Body of pancreas (tissue), 4 donors: ENCODE measurements at regions not wholly inside any gene's neighbourhood (a gene's known extent, or its start where the extent isn't known, plus 50 kb on each side); places are given as distances from the start of the nearest gene placed in this dataset.
A peak's percentile ranks its signal among the peaks of the same experiment; 100 is the strongest.

ENCODE experiments used
- POLR2A ChIP-seq, 3 donors: fragments of 450-650 bp; IDR thresholded peaks; one replicate each; pipeline ENCODE4 v1.6.1; 2016; ENCODE audit warnings: antibody characterized with exemption in 3 of 3, mild to moderate bottlenecking in 2 of 3
- TF ChIP-seq, protein P1 (sequence below), 7 experiments: fragments of 450-650 bp in 4 of 7; fragments of 200-600 bp in 3 of 7; sonication (generic) in 3 of 7; IDR thresholded peaks; one replicate each; pipeline ENCODE4 v1.5.1; 2016 to 2019; ENCODE audit warnings: antibody characterized with exemption in 7 of 7

DNA sequence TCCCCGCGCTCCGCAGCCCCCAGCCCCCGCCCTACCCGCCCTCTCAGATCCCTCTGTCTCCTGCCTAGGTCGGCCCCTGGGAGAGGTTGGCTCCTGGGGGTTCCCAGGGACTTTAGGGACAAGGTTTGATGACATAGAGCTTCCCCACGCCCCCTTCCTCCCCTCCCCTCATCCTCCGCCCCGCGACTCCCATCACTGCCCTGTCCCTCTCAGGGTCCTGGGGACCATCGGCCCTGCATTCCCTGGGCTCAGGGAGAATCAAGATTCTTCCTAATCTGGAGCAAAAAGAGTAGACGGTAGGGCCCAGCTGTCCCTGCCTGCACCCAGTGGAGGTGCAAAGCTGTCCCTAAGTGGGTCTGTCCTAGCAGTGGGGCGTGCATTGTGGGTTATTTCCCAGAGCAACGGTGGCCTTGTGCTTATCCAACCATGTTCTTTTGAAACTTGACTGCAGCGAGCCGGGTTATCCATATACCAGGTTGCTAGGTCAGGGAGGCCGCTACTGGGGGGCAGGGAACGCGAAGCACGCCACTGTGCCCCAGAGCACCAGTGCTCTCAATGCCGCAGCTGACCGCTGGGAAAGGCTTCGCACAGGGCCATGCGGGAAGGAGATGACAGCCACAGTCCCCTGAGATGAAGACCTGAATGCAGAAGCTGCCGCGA lies 124.4 kb upstream of the PRMT8 start:
- TF ChIP-seq, protein P1, sequence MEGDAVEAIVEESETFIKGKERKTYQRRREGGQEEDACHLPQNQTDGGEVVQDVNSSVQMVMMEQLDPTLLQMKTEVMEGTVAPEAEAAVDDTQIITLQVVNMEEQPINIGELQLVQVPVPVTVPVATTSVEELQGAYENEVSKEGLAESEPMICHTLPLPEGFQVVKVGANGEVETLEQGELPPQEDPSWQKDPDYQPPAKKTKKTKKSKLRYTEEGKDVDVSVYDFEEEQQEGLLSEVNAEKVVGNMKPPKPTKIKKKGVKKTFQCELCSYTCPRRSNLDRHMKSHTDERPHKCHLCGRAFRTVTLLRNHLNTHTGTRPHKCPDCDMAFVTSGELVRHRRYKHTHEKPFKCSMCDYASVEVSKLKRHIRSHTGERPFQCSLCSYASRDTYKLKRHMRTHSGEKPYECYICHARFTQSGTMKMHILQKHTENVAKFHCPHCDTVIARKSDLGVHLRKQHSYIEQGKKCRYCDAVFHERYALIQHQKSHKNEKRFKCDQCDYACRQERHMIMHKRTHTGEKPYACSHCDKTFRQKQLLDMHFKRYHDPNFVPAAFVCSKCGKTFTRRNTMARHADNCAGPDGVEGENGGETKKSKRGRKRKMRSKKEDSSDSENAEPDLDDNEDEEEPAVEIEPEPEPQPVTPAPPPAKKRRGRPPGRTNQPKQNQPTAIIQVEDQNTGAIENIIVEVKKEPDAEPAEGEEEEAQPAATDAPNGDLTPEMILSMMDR (IDR thresholded peaks at IDR 0.05) = peak in 2 of 7 experiments; percentile 15 to 25
- peak in 2 of 3 donors; percentile 50 to 61 for TF ChIP-seq POLR2A (IDR thresholded peaks at IDR 0.05)
